ENCODE measurements at regions not wholly inside any gene's neighbourhood (a gene's known extent, or its start where the extent isn't known, plus 50 kb on each side); places are given as distances from the start of the nearest gene placed in this dataset.
"Not testable (repeated sequence)": the region's sequence is repeated elsewhere in the genome, so short reads cannot be mapped to it uniquely, and the experiment has no call there.

GRCh38 chr9:90189306-90189705 is 453.3 kb downstream of the DIRAS2 start:
- CTCF ChIA-PET = no interaction called here
- POLR2A ChIA-PET = no interaction called here

GRCh38 chr9:90192465-90192864 is 450.2 kb downstream of the DIRAS2 start:
- H3K4me3 Mint-ChIP-seq (ENCODE audit: unreplicated experiment); CTCF ChIA-PET; intact Hi-C loops (cut with micrococcal nuclease); H3K4me1 Mint-ChIP-seq (ENCODE audit: insufficient read depth, unreplicated experiment); H3K36me3 Mint-ChIP-seq (ENCODE audit: insufficient read depth, unreplicated experiment); H3K27ac Mint-ChIP-seq (ENCODE audit: low read depth, unreplicated experiment); POLR2A ChIA-PET; H3K9me3 Mint-ChIP-seq (ENCODE audit: unreplicated experiment); BruUV-seq (replicated peaks); DNase-seq (ENCODE audit: unreplicated experiment): not testable (repeated sequence)
- H3K27me3 Mint-ChIP-seq (ENCODE audit: insufficient read depth, unreplicated experiment) = peaks cover 72% of the 10 kb centered on the region

More at GRCh38 chr9:90189306-90189705, 453.3 kb downstream of the DIRAS2 start:
- H3K36me3 Mint-ChIP-seq (ENCODE audit: insufficient read depth, unreplicated experiment) = no peaks in the 10 kb centered on the region
- no peak overlapping the region for H3K27ac Mint-ChIP-seq (ENCODE audit: low read depth, unreplicated experiment)
- no peaks in the 10 kb centered on the region for H3K4me1 Mint-ChIP-seq (ENCODE audit: insufficient read depth, unreplicated experiment)
- H3K9me3 Mint-ChIP-seq (ENCODE audit: unreplicated experiment) = no peaks in the 10 kb centered on the region
- BruUV-seq (replicated peaks) = no TSS peak
- no peak for DNase-seq (ENCODE audit: unreplicated experiment)
- TF ChIP-seq CTCF (IDR thresholded peaks at IDR 0.05; ENCODE audit: unreplicated experiment) = no peak
- intact Hi-C loops (cut with micrococcal nuclease) = no loop called here
- peaks cover 85% of the 10 kb centered on the region for H3K27me3 Mint-ChIP-seq (ENCODE audit: insufficient read depth, unreplicated experiment)
- H3K4me3 Mint-ChIP-seq (ENCODE audit: unreplicated experiment) = no peak overlapping the region

GRCh38 chr9:90198956-90199355 is 443.7 kb downstream of the DIRAS2 start:
- ChIA-PET CTCF (no interaction called here), POLR2A (no interaction called here)
- BruUV-seq (replicated peaks) = no TSS peak
- Mint-ChIP-seq H3K9me3 (ENCODE audit: unreplicated experiment) (peaks cover 8% of the 10 kb centered on the region), H3K36me3 (ENCODE audit: insufficient read depth, unreplicated experiment) (no peaks in the 10 kb centered on the region), H3K27me3 (ENCODE audit: insufficient read depth, unreplicated experiment) (peaks cover 71% of the 10 kb centered on the region), H3K27ac (ENCODE audit: low read depth, unreplicated experiment) (no peak overlapping the region), H3K4me1 (ENCODE audit: insufficient read depth, unreplicated experiment) (no peaks in the 10 kb centered on the region), H3K4me3 (ENCODE audit: unreplicated experiment) (no peak overlapping the region)
- intact Hi-C loops (cut with micrococcal nuclease) = no loop called here
- no peak for DNase-seq (ENCODE audit: unreplicated experiment)
- no peak for TF ChIP-seq CTCF (IDR thresholded peaks at IDR 0.05; ENCODE audit: unreplicated experiment)

GRCh38 chr9:90201766-90202165 is 440.9 kb downstream of the DIRAS2 start:
- POLR2A ChIA-PET = no interaction called here
- no TSS peak for BruUV-seq (replicated peaks)
- H3K36me3 Mint-ChIP-seq (ENCODE audit: insufficient read depth, unreplicated experiment) = no peaks in the 10 kb centered on the region
- intact Hi-C loops (cut with micrococcal nuclease) = no loop called here
- H3K27ac Mint-ChIP-seq (ENCODE audit: low read depth, unreplicated experiment) = no peak overlapping the region
- peaks cover 8% of the 10 kb centered on the region for H3K9me3 Mint-ChIP-seq (ENCODE audit: unreplicated experiment)
- no peak overlapping the region for H3K4me3 Mint-ChIP-seq (ENCODE audit: unreplicated experiment)
- CTCF ChIA-PET = interaction anchor here (0.5 to 0.7 kb wide), 3 partner anchors 99 to 1019 kb away, joined by 3 to 4 read pairs (median 4); no protein-coding TSS in a partner anchor
- no peaks in the 10 kb centered on the region for H3K4me1 Mint-ChIP-seq (ENCODE audit: insufficient read depth, unreplicated experiment)
- H3K27me3 Mint-ChIP-seq (ENCODE audit: insufficient read depth, unreplicated experiment) = peaks cover 76% of the 10 kb centered on the region
- DNase-seq (ENCODE audit: unreplicated experiment) = no peak
- TF ChIP-seq CTCF (IDR thresholded peaks at IDR 0.05; ENCODE audit: unreplicated experiment) = no peak

All from MCF 10A (cell line).